Naive thymus-derived CD8-positive, alpha-beta T cell (primary cell): ENCODE measurements at regions not wholly inside any gene's neighbourhood (a gene's known extent, or its start where the extent isn't known, plus 50 kb on each side); places are given as distances from the start of the nearest gene placed in this dataset.
A peak's percentile ranks its signal among the peaks of the same experiment; 100 is the strongest.

Source experiments
- ATAC-seq, 2 donors: fragments of 150-1000 bp; cut with Tn5 transposase in 1 of 2; sonication (Bioruptor Pico), chemical (Tn5 transposase) in 1 of 2; 1 replicate in 1 of 2; 2 replicates in 1 of 2; pipeline ENCODE4 v1.10.0; 2021; ENCODE audit warnings: mild to moderate bottlenecking in 2 of 2, moderate library complexity in 2 of 2
- POLR2A ChIA-PET: fragments of 350-600 bp; sonication (Branson Sonifier 250); formaldehyde crosslinking; loops from one replicate; lab custom pipeline; 2021; ENCODE audit warnings: antibody characterized with exemption; lab: Charles Lee
- DNase-seq, 10 donors: peaks; one replicate each; pipeline versions ENCODE4 v3.0.0 to v3.0.0-alpha.2; 2020 to 2022
- H3K27ac Mint-ChIP-seq, 10 donors: one replicate each; pipeline ENCODE4 v1.8.0; 2020 to 2022; ENCODE audit warnings: mild to moderate bottlenecking in 10 of 10, mixed read lengths in 10 of 10, moderate library complexity in 4 of 10, inconsistent platforms in 1 of 10
- H3K27me3 Mint-ChIP-seq, 5 donors: one replicate each; pipeline ENCODE4 v1.8.0; 2021 to 2022; ENCODE audit warnings: mixed read lengths in 5 of 5
- H3K36me3 Mint-ChIP-seq, 3 donors: one replicate each; pipeline ENCODE4 v1.8.0; 2020 to 2022; ENCODE audit warnings: mixed read lengths in 3 of 3, mild to moderate bottlenecking in 2 of 3, inconsistent platforms in 1 of 3
- H3K4me1 Mint-ChIP-seq, 4 donors: one replicate each; pipeline ENCODE4 v1.8.0; 2021 to 2022; ENCODE audit warnings: mixed read lengths in 4 of 4
- H3K4me3 Mint-ChIP-seq, 10 donors: one replicate each; pipeline ENCODE4 v1.8.0; 2020 to 2022; ENCODE audit warnings: mild to moderate bottlenecking in 10 of 10, mixed read lengths in 10 of 10, moderate library complexity in 6 of 10, inconsistent platforms in 1 of 10
- H3K9me3 Mint-ChIP-seq, 9 donors: one replicate each; pipeline ENCODE4 v1.8.0; 2020 to 2022; ENCODE audit warnings: mixed read lengths in 9 of 9, mild to moderate bottlenecking in 3 of 9, inconsistent platforms in 1 of 9, moderate library complexity in 1 of 9

- H3K27me3 Mint-ChIP-seq = peaks cover 0 to 1% (median 0%) of the 10 kb centered on the region in 5 donors
- POLR2A ChIA-PET = no interaction called here
- H3K4me3 Mint-ChIP-seq = no peak overlapping the region
- no peaks in the 10 kb centered on the region for H3K36me3 Mint-ChIP-seq
- no peaks in the 10 kb centered on the region for H3K4me1 Mint-ChIP-seq
- no peak for DNase-seq
- H3K27ac Mint-ChIP-seq = no peak overlapping the region
- ATAC-seq = no peak
- H3K9me3 Mint-ChIP-seq = peaks cover 0 to 10% (median 3%) of the 10 kb centered on the region in 9 donors
Observed at GRCh38 chr2:188889187-188889586, 85.0 kb upstream of the COL3A1 start.

DNA sequence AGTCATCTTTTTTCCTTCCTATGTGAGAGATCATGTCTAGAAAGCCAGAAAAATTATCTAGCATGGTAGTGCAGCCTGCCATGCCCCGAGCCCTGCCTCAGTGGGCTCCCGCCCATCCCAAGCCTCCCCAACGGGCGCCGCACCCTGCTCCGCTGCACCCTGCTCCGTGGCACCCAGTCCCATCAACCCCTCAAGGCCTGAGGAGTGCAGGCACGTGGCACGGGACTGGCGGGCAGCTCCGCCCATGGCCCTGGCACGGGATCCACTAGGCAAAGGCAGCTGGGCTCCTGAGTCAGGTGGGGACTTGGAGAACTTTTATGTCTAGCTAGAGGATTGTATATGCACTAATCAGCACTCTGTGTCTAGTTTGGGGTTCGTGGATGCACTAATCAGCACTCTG lies 83.4 kb upstream of the COL3A1 start:
- no peaks in the 10 kb centered on the region for H3K4me1 Mint-ChIP-seq
- H3K36me3 Mint-ChIP-seq = no peaks in the 10 kb centered on the region
- peaks cover 0 to 1% (median 0%) of the 10 kb centered on the region in 5 donors for H3K27me3 Mint-ChIP-seq
- DNase-seq (no peak), ATAC-seq (no peak)
- POLR2A ChIA-PET = no interaction called here
- peaks cover 0 to 10% (median 3%) of the 10 kb centered on the region in 9 donors for H3K9me3 Mint-ChIP-seq
- H3K4me3 Mint-ChIP-seq = no peak overlapping the region
- no peak overlapping the region for H3K27ac Mint-ChIP-seq

DNA sequence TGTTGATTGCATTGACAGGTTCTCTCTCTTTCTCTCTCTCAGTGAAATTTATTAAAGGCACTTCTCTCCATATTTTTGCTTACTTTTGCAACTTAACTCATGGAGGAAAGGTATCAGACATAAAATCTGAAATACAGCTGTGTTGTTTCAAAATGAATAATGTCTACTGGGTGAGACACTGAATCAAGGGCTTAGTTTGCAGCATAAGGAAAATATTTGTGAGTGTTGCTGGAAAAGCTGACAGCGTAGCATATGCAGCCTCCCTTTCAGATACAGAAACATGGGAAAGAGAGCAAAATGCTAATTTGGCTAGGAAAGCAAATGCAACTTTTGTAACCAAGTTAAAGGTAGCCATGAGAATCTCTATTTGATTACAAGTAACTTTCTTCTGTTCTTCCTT lies 81.5 kb upstream of the COL3A1 start:
- H3K4me3 Mint-ChIP-seq = no peak overlapping the region
- H3K4me1 Mint-ChIP-seq = no peaks in the 10 kb centered on the region
- DNase-seq (no peak), ATAC-seq (no peak)
- H3K27ac Mint-ChIP-seq = no peak overlapping the region
- no peaks in the 10 kb centered on the region for H3K36me3 Mint-ChIP-seq
- H3K9me3 Mint-ChIP-seq = peaks cover 0 to 10% (median 3%) of the 10 kb centered on the region in 9 donors
- POLR2A ChIA-PET = no interaction called here
- peaks cover 0 to 1% (median 0%) of the 10 kb centered on the region in 5 donors for H3K27me3 Mint-ChIP-seq

DNA sequence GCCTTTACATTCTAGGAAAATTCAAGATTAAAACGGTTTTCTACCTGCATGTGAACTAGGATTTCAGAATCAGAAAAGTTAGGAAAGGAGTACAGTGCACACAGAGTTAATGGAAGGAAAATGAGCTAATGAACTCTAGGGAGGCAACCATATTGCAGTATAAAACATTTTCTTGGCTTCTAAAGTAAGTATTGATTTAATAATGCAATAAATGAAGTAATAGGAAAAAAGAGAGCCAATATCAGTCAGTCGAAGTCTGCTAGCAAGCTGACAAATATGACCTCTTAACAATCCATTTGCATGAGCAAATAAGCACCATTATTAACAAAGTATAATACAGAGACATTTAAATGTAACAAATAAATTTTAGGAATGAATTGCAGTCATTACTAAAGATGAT lies 80.2 kb upstream of the COL3A1 start:
- ATAC-seq (no peak), DNase-seq (no peak)
- POLR2A ChIA-PET = no interaction called here
- Mint-ChIP-seq H3K9me3 (peaks cover 0 to 10% (median 2%) of the 10 kb centered on the region in 9 donors), H3K27me3 (peaks cover 0 to 1% (median 0%) of the 10 kb centered on the region in 5 donors), H3K4me1 (no peaks in the 10 kb centered on the region), H3K36me3 (no peaks in the 10 kb centered on the region), H3K27ac (no peak overlapping the region), H3K4me3 (no peak overlapping the region)

GRCh38 chr2:188894979-188895378 lies 79.2 kb upstream of the COL3A1 start:
- Mint-ChIP-seq H3K4me1 (no peaks in the 10 kb centered on the region), H3K4me3 (no peak overlapping the region), H3K9me3 (peaks cover 0 to 6% (median 2%) of the 10 kb centered on the region in 9 donors), H3K27ac (no peak overlapping the region), H3K36me3 (no peaks in the 10 kb centered on the region), H3K27me3 (peaks cover 0 to 1% (median 0%) of the 10 kb centered on the region in 5 donors)
- DNase-seq = no peak
- POLR2A ChIA-PET = no interaction called here
- ATAC-seq = no peak

DNA sequence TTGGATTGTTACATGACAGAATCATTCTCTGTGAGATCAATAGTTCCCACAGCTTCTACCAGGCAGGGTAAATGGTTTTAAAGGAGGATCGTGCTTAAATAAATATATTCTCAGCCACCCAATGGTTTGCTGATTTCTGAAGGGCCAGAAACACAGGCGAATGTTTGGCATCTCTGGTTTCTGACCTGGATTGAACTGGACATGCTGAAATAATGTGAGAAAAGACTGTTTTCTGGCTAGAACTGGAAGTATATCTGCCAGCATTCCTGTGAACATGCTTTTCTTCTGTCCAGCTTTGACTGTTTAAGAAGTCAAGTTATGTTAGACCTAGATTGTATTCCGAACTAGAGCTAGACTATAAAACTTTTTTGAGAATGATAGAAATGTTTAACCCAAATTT lies 77.1 kb upstream of the COL3A1 start:
- ATAC-seq (no peak), DNase-seq (no peak)
- no peaks in the 10 kb centered on the region for H3K36me3 Mint-ChIP-seq
- H3K27me3 Mint-ChIP-seq = peaks cover 0 to 1% (median 0%) of the 10 kb centered on the region in 5 donors
- peaks cover 0 to 5% (median under 1%) of the 10 kb centered on the region in 9 donors for H3K9me3 Mint-ChIP-seq
- H3K27ac Mint-ChIP-seq = no peak overlapping the region
- POLR2A ChIA-PET = no interaction called here
- H3K4me1 Mint-ChIP-seq = no peaks in the 10 kb centered on the region
- H3K4me3 Mint-ChIP-seq = no peak overlapping the region

DNA sequence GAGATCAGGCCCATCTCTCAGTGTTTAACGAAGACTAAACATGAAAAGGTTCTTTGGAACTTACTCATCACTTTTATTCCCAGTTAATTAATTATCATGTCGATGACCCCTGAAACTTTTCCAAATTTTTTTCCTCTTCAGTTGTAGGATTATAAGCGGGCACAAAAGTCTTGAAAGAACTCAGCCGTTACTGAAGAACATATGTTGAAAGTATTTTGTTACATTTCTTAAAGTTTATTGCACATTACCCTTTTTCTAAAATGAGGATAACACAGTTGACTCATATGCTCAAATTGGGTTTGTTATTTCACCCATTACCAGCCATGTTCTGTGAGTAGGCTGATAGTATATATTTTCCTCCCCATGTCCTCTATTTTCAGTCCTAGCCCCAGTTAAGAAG lies 75.9 kb upstream of the COL3A1 start:
- Mint-ChIP-seq H3K9me3 (peaks cover 0 to 4% (median 0%) of the 10 kb centered on the region in 9 donors), H3K27me3 (peaks cover 0 to 1% (median 0%) of the 10 kb centered on the region in 5 donors), H3K4me3 (no peak overlapping the region), H3K27ac (no peak overlapping the region), H3K36me3 (no peaks in the 10 kb centered on the region), H3K4me1 (no peaks in the 10 kb centered on the region)
- DNase-seq (no peak), ATAC-seq (no peak)
- POLR2A ChIA-PET = no interaction called here

DNA sequence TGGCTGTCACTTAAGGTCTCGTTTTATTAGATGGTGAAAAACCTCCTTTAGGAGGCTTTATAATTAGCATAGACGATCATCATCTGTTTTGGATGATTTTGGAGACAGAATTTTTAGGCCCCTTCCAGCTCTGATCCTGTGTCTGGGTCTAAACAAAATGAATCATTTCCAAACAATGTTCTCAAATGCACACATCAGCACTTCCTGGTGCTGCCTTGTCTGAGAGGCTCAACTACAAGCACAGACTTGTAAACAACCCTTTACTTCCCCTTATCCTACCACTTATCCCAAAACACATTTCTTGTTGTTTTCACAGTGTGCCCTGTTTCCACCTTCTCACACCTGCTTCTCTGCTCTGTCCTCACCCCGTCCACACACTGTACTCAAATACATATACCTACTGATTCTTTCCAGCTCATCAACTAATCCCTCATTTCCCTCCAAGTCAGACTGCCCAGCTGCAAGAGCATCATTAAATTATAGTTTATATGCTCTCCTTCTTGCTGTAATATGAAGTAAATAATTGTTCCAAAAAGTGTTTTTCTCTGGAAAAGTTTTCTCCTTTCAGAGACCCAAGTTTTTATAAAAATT lies 71.2 kb upstream of the COL3A1 start:
- no peak for ATAC-seq
- DNase-seq = no peak
- H3K36me3 Mint-ChIP-seq = no peaks in the 10 kb centered on the region
- H3K27ac Mint-ChIP-seq = no peak overlapping the region
- peaks cover 0 to 1% (median 0%) of the 10 kb centered on the region in 5 donors for H3K27me3 Mint-ChIP-seq
- H3K4me3 Mint-ChIP-seq = no peak overlapping the region
- H3K9me3 Mint-ChIP-seq = peaks cover 0 to 8% (median 0%) of the 10 kb centered on the region in 9 donors
- POLR2A ChIA-PET = no interaction called here
- H3K4me1 Mint-ChIP-seq = no peaks in the 10 kb centered on the region

DNA sequence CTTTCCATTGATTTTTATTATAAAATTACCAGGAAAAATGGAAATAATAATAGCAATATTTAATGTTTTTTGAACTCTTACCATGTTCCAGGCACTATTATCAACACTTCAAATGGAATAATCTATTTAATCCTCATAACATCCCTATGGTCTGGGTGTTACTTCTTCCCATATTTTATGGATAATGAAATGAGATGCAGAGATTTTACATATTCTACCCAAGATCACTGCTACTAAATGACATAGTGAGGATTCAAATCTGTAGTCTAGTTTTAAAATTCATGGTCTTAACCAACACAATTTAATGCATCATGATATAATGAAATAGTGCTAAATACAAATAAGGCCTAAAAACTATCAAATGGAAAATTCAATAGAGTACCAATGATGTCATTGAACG lies 70.4 kb upstream of the COL3A1 start:
- DNase-seq (no peak), ATAC-seq (no peak)
- no peak overlapping the region for H3K4me3 Mint-ChIP-seq
- POLR2A ChIA-PET = no interaction called here
- no peaks in the 10 kb centered on the region for H3K36me3 Mint-ChIP-seq
- peaks cover 0 to 8% (median under 1%) of the 10 kb centered on the region in 9 donors for H3K9me3 Mint-ChIP-seq
- H3K4me1 Mint-ChIP-seq = no peaks in the 10 kb centered on the region
- H3K27me3 Mint-ChIP-seq = peaks cover 0 to 1% (median 0%) of the 10 kb centered on the region in 5 donors
- no peak overlapping the region for H3K27ac Mint-ChIP-seq

DNA sequence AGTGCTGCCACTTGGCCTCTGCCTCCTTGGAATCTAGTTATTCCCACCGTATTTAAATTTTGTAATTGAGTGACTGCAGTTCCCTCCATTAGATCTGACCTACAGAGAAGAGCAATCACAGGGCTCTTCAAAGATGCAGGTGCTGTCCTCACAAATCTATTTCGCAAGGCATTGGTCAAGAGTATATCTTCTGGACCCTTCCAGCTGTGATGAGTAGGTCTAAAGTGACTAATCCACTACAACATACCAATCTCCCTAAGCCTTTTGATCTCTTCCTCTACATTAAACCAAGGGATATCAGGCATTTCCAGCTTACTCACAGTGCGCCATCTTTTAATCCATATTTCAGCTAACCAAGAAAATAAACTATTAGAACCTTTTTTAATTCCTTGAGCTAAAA lies 65.1 kb upstream of the COL3A1 start:
- Mint-ChIP-seq H3K9me3 (peaks cover 0 to 13% (median 2%) of the 10 kb centered on the region in 9 donors), H3K27me3 (peaks cover 0 to 3% (median 0%) of the 10 kb centered on the region in 5 donors), H3K4me1 (no peaks in the 10 kb centered on the region), H3K4me3 (no peak overlapping the region), H3K27ac (no peak overlapping the region), H3K36me3 (no peaks in the 10 kb centered on the region)
- DNase-seq (no peak), ATAC-seq (no peak)
- POLR2A ChIA-PET = no interaction called here

- POLR2A ChIA-PET = no interaction called here
- Mint-ChIP-seq H3K36me3 (no peaks in the 10 kb centered on the region), H3K27ac (no peak overlapping the region), H3K4me1 (no peaks in the 10 kb centered on the region), H3K27me3 (peaks cover 0 to 7% (median 0%) of the 10 kb centered on the region in 5 donors), H3K9me3 (peaks cover 0 to 5% (median 0%) of the 10 kb centered on the region in 9 donors), H3K4me3 (no peak overlapping the region)
- ATAC-seq (no peak), DNase-seq (no peak)
Observed at GRCh38 chr2:188916736-188917135, 57.4 kb upstream of the COL3A1 start.

DNA sequence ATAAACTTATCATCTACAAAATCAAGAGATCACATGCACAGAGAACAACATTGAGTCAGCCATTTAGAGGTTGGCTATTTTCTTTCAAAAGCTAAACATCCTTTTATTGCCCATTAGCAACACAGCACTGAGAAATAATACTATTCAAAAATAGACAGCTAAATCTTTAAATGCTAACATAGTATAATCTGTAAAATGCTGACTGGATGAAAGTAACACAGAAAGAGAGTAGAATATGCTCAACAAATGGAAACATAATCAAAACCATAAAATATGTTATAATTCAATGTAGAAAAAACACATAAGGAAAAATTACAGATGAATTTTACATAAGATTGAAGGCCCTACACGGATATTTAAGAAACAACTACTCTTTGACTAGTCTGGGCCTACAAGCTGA lies 56.5 kb upstream of the COL3A1 start:
- POLR2A ChIA-PET = no interaction called here
- Mint-ChIP-seq H3K27ac (no peak overlapping the region), H3K9me3 (peaks cover 0 to 5% (median 0%) of the 10 kb centered on the region in 9 donors), H3K4me3 (no peak overlapping the region), H3K4me1 (no peaks in the 10 kb centered on the region), H3K36me3 (no peaks in the 10 kb centered on the region), H3K27me3 (peaks cover 0 to 7% (median 0%) of the 10 kb centered on the region in 5 donors)
- DNase-seq (no peak), ATAC-seq (no peak)

DNA sequence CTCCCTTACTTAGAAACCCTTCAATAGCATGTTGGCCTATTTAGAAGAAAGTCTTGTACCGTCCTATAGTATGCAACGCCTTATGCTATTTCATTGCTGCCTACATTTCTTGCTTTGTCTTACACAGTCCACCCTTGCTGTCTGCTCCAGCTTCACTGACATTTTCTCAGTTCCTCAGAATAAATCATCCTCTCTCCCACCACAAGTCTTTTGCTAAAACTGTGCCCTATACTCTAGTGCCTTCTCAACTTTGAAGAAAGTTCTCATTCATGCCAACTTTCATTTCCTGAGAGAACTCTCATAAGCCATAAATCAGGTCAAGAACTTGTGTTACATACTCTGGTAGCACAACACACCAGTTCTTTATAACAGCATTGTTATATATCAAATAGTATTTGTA lies 54.3 kb upstream of the COL3A1 start:
- H3K27ac Mint-ChIP-seq = peak overlapping the region in 1 of 10 donors; percentile 40
- no peak for ATAC-seq

DNA sequence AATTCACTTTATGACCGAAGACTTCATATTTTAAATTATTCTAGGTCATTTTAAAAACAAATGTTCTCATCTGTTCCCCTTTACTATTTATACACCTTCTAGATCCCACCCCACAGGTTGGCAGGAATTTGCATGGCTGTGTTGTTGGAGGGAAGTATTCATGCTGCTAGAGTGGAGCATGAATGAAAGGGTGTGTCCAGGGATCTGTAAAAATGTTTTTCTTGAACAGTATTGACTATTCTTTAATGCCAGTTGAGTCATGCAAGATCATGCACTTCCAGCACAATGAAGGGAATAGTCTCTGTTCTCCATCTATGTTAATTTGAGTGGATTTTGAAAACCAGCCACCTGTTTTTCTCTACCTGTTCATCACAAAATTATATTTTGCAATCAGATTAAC lies 52.0 kb upstream of the COL3A1 start:
- no peak for DNase-seq
- H3K4me1 Mint-ChIP-seq = no peaks in the 10 kb centered on the region
- H3K27ac Mint-ChIP-seq = no peak overlapping the region
- peaks cover 0 to 18% (median 6%) of the 10 kb centered on the region in 9 donors for H3K9me3 Mint-ChIP-seq
- no peak overlapping the region for H3K4me3 Mint-ChIP-seq
- POLR2A ChIA-PET = no interaction called here
- peaks cover 0 to 7% (median 0%) of the 10 kb centered on the region in 5 donors for H3K27me3 Mint-ChIP-seq
- peaks cover 0 to 4% (median 0%) of the 10 kb centered on the region in 3 donors for H3K36me3 Mint-ChIP-seq
- no peak for ATAC-seq

More for the DNA sequence above, 54.3 kb upstream of the COL3A1 start:
- no peaks in the 10 kb centered on the region for H3K4me1 Mint-ChIP-seq
- H3K27me3 Mint-ChIP-seq = peaks cover 0 to 4% (median 0%) of the 10 kb centered on the region in 5 donors
- POLR2A ChIA-PET = no interaction called here
- no peak for DNase-seq
- H3K9me3 Mint-ChIP-seq = peaks cover 0 to 8% (median 2%) of the 10 kb centered on the region in 9 donors
- H3K36me3 Mint-ChIP-seq = no peaks in the 10 kb centered on the region
- H3K4me3 Mint-ChIP-seq = no peak overlapping the region
